ENCODE measurements at regions not wholly inside any gene's neighbourhood (a gene's known extent, or its start where the extent isn't known, plus 50 kb on each side); places are given as distances from the start of the nearest gene placed in this dataset.

DNA sequence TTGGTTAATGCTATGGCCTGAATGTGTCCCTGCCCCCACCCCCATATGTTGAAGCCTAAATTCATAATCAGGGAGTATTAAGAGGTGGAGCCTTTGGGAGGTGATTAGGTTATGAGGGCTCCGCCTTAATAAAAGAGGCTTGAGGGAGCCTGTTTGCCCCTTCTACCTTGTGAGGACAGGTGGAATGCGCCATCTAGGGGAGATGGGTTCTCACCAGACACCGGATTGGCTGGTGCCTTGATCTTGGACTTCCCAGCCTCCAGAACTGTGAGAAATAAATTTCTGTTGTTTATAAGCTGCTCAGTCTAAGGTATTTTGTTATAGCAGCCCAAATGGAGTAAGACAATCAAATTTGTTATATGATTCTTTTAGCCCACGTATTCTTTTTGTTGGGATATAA, 148.3 kb downstream of the PTCSC3 start:
- no peak for DNase-seq

DNA sequence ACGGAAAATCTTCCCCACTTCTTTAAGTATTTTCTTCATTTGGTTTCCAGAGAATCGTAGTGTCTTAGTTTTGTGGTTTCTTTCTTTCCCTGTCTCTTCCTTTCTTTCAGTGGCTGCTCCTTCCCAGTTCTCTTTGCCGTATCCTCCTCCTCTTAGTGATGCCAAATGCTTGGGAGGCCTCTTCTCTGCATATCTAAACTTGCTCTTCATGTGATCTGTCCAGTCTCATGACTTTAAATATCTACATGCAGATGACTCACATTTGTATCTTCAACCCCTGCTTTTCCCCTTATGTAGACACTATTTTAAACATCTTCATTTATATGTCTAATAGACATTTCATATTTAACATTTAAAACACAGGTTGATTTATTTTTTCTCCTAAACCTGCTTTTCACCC, 149.2 kb downstream of the PTCSC3 start:
- no peak for DNase-seq

DNA sequence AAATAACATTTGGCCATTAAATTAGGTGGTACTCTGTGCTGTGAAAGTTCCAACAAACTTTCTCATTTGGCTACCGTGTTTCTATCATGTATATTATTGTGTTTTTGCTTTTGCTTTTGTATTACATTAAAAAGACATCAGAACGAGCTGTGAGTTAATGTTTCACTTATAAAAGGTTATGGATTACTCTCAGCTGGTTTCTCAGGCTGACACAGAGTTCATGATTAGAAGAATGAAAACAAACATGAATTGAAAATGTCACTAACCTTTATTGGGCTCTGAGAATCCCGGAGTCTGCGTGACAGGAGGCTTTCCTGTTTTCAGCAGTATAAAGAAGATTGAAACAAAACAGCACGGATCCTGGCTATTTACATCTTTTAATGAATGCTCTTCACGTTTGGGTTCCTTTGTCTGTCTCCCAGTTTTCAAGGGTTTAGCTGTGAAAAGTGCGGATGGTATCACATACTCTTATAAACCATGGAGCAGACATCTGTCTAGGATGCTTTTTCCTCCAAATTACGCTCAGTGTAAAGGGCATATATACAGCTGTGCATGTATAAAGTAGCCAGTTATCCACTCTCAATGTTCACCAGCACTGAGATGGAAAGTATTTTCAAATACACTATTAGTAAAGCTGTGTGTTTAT, 153.6 kb downstream of the PTCSC3 start:
- DNase-seq = no peak

DNA sequence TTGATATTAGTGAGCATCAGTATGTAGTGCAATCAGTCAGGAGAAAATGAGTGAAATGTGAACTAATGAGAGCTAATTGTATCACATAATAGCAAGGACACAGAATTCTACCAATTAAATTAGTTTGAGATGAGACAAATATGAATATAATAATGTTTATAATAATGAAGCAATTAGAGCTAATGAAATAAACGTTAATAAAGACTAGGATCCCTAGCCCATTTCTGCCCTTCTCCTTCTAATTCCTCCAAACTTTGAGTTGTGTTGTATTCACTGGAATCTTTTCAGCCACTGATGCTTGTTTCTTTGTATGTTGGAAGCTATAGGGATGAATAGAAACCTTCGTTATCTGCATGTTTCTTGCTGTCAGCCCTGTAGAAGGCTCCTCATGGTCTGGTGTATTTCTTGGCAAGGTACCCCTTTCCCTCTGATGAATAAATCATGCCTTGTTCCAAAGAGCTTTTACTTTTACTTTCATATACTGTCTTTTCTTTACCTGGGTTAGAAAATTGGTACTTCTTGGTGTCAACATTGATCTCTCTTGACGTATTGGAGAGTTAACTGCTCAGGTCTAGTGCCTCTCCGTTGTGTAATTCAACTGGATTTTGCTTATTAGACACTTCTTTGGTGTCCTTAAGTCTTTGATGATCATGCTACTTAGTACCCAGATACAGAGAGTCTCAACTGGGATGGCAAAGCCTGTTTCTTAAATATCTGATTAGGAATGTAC, 154.8 kb downstream of the PTCSC3 start:
- no peak for DNase-seq

DNA sequence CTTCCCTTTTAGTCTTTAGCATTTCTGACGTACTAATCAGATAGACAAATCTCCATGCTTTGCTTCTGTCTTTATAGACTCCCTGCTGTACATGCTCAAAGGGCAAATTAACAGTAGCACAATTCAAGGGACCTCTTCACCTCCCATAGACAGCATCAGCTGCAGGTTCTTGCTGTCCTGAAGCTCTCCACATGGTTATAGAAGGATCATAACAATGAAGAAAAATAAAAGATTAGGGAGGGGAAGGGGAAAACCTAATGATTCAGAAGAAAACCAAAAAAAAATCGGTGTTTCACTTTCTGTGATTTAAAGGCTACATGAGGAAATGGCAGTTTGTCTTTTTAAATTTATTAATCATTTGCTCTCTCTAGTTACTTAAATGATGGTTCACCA, 155.5 kb downstream of the PTCSC3 start:
- DNase-seq = no peak

DNA sequence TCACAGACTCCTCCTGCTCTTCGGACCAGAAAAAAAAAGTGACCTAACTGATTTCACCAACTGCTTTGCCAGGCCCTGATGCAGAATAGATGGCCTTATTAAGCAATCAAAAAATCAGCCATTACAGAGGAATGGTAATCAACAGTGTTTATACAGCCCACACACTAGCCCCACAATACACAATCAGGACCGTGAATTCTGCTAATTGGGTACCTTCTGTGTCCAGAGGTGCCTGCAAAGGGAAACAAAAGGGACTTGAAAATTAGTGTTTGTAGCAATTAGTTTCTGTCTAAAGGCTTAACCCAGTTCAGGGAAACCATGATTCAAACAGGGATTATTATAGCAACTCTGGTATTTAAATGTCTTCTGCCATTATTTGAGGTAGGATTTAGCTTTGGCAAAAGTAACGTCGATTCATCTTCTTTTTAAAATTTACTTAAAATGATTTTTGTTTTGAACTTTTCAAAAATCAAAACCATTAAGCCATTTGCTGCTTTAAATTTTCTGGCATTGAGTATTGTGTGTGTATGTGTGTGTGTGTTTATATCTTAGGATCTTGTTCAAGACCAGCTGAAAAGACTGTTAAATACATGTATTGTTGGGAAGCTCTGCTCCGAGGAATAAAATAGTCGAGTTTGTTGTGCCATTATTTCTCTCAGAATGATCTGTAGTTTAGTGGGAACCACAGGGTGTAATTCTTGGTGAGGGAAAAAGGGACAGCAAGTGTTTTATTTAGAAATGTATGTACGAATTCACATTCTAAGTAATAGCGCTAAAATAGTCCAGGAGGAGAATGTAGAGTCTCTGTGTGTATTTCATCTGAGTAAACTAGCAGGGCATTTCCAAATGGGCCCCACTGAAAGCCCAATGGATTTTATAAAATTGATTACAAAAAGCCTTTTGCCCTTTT, 156.1 kb downstream of the PTCSC3 start:
- DNase-seq = no peak

DNA sequence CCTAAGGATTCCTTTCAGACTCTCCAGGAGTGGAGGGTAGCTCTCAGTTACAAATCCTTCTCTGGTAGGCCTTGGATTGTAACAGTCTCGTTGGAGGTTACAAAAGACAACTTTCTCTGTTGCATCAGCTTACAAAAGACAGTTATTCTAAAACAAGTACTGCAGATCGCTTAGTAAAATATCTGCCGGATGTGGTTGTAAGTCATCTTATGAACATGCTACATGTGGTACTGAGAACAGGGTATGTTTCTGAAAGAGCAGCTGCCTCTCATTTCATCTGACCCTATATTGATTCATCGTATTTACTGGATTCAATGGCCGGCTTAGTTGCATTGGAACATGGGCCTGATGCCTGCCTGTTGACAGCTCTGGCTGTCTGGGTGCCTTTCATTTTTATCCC, 157.4 kb downstream of the PTCSC3 start:
- DNase-seq = no peak

DNA sequence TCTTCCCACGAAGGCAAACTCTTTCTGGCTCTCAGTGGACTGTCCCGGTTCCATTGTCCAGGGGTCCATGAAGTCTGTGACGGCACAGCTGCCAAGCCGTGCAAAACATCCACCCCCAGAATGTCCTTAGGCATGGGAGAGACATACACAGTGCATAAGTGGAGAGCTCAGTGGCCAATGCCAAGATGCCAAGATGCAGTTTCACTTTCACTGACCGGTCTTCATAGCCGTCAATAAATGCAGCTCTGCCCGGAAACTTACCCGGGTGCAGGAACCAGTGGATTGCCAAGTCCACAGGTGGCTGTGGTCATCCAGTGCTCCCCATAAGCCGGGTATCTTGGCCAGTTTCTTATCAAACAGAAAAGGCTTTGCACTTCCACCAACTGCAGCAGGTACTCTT, 162.3 kb downstream of the PTCSC3 start:
- no peak for DNase-seq

DNA sequence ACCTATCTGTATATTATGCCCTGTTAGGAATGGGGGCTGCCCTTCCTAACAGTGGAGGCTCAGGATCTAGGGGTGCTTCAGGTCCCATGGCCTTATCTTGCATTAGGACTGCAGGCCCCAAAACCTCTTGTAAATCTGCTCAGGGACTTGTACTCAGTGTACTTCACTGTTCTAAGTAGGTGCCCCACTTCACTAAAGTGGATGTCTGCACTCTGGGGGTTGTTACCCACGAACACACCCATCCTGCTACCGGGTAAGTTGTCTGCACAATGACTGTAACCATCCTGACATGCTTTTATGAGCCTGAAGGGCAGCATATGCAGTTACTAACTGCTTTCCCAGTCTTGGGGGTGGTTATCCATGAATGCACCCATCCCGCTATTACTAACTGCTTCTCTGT, 163.0 kb downstream of the PTCSC3 start:
- DNase-seq = no peak

DNA sequence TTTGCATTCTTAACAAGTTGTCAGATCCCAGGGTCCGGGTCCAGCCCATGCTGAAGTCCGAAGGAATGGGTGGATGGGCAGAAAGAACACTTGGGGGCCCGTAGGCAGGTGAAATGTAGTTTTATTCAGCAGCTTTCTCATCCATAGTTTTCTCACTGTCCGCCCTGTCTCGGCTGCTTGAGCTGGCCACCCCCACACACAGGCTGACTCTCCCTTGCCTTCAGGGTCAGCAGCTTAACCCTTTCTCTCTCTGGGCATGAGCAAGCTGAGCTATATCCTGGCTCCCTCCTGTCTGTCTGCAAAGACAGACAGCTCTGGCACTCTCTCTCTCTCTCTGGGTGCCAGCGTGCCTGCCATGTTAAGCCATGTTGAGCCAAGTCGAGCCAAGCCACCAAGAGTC, 163.9 kb downstream of the PTCSC3 start:
- no peak for DNase-seq

DNA sequence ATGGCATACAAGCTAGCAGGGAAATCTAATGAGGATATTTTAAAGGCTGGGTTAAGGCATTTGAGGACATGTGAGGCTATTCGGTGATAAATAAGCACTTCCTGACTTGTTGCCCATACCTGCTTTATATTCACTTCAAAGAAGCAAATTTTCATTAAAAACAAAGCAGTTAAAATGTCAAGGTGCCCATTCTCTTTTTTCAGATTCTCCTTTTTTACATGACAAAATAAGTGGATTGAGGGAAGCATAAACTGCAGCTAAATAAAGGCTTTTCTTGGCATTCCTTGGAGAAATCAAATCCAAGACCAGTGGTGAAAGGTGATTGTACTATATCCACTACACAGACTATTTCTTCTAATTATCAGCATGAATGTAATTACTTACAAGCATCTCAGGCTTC, 166.9 kb downstream of the PTCSC3 start:
- DNase-seq = no peak

DNA sequence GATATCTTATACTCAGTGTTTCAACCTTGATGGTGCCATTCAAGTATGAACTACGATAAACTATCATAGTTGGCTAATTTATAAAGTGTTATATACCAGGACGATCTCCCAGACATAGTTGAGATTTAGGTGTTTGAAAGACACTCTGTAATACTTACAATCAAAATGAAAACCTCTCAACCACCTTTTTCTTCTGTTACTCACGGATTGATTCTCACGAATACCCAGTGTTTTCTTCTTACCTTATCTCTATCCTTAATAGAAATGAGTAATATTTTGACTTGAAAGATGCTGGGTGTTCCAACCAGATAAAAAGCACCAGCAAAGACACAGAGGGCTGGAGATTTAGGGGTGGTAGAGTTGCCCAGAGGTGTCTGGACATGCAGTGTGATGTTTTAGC, 169.9 kb downstream of the PTCSC3 start:
- no peak for DNase-seq

DNA sequence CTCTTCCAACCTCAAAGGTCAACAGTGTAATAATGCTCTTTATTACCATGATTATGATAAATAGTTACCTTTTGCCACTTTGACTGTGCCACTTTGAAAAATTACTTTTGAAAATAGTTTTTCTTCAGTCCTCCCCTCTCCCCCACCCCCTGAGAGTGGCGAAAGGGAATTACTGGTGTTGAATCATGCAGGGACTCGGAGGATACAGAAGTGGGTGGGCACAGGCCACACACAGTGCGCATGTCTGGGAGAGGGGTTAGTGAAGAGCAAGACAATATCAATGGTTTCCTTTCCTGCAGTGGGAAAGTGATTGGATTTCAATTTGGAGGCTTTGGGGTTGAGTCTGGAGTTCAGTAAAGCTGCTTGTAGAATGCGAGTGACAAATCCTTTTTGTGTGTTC, 170.9 kb downstream of the PTCSC3 start:
- DNase-seq = no peak

DNA sequence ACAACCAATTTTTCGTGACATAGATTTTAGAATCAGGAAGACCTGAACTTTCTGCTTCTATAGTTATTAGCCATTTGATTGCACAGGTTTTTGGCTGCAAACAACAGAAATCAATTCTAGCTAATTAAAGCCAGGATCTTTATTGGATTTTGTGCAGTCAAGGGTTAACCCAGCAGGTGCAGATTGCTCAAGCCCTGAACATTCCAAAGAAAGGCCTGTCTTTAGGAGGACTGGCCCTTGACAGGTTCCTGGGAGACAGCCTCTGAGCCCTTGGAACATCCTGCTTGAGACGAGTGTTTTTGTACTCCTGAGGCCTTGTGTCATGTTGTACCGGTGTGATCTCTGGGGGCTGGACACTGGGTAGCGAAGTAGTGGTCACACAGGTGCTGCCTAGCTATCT, 174.6 kb downstream of the PTCSC3 start:
- no peak for DNase-seq

DNA sequence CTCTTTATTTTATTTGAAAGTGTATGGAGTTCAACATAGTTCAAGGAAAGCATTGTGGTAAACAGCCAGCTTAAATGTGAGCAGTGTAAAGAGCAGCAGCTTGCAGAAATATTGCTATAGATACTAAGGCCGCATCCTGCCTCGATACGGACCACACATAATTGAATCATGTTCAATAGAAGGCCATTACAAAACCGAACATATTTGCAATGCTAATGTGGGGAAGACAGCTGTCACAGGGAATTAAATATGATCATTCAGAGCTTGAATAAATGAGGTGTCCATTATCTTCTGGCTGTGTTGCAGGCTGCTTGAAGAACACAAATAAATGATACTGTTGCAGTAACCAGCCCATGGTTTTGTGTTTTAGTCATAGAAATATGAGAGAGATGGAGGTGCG, 173.2 kb downstream of the BRMS1L start:
- no peak for DNase-seq

DNA sequence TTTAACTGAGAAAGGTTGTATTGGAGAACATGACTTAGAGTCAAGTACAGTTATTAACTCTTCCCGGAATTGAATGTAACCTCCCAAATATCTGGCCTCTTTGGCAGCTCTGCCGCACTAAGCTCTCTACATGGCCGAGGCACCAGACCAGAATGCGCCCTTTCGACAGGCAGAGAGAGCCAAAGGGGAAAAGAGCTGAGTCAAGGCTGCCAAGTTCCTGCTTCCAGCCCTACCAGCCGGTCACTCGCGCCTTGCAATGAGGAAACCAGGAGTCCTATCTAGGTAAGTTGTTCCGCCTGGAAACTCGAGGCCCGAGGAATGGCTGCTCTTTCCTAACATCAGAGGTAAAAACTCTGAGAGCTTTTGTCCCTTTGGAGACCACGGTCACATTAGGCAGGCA, 172.2 kb downstream of the BRMS1L start:
- no peak for DNase-seq

DNA sequence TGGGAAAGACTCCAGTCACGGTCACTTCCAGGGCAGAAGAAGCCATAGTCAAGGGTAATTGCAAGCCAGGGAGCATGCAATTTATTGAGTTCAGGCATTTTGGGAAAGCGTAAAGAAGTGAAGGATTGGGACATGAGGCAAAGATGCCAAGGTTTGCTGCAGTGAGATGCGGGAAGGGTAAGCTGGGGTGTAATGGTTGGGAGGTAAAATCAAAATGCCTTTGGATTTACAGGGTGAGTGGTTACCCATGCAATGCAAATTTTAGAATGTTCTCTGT, 167.5 kb downstream of the BRMS1L start:
- no peak for DNase-seq

DNA sequence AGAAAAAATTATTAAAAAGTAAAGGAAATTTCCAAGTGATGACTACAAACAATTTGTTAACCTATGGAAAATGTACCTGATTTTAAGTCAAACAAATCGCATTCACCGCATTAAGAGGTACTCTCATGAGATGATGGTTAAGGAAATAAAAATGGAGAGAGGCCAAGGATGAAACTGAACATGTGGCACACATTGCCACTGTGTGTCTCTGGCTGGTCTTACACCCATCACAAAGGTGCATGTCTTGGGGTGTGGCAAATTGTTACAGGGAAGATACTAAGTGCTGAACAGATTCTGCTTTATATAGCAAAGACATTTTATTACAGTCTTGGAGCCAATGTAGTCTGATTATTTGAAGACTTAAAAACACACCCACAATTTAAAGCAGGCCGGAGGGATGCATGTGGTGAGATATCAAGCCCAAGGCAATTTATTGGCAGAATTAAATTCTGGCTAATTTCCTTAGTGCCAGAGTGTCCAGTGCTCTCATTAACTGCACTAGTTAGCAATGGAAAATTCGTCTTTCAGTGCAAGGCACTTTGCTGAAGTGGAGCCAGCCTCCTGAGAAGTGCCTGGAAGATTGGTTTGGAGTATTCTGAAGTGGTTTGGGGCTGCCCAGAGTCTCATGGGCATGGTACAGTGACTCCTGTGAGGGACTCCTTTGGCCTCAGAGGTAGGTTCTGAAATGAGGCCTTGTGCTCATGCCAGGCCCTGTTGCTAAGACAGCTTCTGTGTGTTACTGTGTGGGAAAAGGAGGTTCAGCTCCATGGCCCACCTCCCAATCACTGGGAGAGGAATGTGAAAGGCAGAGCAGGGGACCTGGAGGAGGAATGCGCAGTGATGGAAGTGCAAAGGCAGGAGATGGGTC, 166.9 kb downstream of the BRMS1L start:
- DNase-seq = no peak

DNA sequence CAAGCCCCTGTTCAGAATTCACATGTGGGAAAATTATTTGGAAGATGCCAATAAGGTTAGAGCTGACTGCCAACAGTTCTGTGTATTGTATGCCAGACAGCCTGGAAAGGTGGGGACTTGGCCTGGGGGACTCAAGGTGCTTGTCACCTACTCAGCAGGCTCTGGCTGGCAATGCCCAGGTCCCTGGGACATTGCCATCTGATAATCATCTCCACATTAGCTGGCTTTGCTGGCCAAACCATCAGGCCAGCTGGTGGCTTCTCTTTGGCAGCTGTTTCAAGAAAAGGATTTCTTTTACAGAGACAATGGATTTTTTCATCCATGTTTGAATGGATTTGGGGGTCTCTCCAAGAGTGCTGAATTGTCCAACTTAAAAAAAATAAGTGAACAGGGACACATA, 165.2 kb downstream of the BRMS1L start:
- DNase-seq = no peak

DNA sequence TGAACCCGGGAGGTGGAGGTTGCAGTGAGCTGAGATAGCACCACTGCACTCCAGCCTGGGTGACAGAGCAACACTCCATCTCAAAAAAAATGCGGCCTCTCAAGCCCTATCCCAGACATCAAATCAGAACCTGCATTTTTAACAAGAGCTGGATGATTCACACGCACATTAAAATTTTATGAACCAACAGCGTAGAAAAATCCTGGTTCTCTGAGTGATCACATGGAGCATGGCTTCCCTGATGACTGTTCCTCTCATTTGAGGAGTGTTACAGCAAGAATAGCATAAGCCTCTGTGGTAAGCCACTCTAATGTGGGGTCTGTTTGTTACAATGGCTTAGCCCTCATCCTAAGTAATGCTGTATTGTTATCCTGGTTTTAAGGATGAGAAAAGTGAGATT, 163.6 kb downstream of the BRMS1L start:
- no peak for DNase-seq

DNA sequence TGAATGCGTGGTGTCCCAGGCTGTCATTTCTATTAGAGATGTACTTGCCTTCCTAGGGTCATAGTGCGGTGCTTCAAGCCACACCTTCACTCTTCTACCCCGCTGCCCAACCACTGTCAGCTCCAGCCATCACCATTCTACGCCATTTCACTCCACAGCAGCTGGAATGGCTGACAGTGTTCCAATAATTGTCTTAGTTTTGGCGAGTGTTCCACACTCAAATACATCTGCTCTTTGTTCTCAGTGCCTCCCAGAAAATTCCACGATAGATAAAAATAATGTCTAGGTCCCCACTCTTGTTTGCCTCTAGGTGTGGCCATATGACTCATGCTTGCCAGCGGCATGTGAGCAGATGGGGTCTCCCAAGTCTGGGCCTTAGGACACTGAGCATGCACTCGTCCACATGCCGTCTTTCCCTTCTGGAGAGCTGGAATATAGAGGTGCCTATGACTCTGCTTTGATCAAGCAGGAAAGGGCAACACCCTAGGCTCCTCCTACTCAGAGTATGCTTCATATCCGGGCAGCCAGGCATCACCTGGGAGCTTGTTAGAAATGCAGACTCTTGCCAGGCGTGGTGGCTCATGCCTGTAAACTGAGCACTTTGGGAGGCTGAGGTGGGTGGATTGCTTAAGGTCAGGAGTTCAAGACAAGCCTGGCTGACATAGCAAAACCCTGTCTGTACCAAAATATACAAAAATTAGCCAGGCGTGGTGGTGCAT, 163.0 kb downstream of the BRMS1L start:
- no peak for DNase-seq

DNA sequence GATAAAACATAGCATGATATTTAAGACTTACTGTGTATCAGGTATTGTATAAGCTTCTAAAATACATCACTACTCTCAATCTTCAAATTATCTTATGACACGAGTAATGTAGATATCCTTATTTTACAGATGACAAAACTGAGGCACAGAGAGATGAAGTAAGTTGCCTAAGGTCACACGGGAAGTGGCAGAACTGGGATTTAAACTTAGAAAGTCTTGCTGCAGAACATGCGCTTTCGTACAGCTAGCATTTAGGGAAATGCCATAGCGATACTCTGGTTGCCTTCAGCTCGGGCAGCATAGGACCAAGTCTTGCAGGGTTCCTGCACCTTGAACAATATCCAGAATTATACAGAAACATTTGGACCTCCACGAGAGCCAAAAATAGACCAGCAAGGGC, 162.4 kb downstream of the BRMS1L start:
- no peak for DNase-seq

DNA sequence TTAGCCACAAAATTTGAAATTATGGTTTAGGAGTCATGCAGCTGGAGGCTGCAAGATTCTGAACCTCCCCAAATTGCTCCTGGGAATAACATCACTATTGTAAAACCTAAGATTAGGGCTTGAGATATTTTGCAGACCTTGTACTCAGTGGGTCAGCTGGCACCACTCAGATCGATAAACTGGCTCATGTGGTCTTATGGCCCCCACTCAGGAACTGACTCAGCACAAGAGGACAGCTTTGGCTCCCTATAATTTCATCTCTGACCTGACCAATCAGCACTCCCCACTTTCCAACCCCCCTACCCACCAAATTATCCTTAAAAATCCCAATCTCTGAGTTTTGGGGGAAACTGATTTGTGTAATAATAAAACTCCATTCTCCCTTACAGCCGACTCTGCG, 161.6 kb downstream of the BRMS1L start:
- no peak for DNase-seq
